Ishikawa (cell line): ENCODE measurements at regions not wholly inside any gene's neighbourhood (a gene's known extent, or its start where the extent isn't known, plus 50 kb on each side); places are given as distances from the start of the nearest gene placed in this dataset.

Source experiments
- CEBPB ChIP-seq: IDR thresholded peaks from 2 replicates; pipeline ENCODE4 v1.6.1; 2012
- CREB1 ChIP-seq: IDR thresholded peaks from 2 replicates; pipeline ENCODE4 v1.6.1; 2012; ENCODE audit warnings: low read depth
- EGR1 ChIP-seq: IDR thresholded peaks from 2 replicates; pipeline ENCODE4 v1.6.1; 2012
- EP300 ChIP-seq: IDR thresholded peaks from 2 replicates; pipeline ENCODE4 v1.6.1; 2012; ENCODE audit warnings: borderline replicate concordance
- FOXM1 ChIP-seq: IDR thresholded peaks from 2 replicates; pipeline ENCODE4 v1.6.1; 2012; ENCODE audit warnings: low read depth, borderline replicate concordance
- NFIC ChIP-seq: IDR thresholded peaks from 2 replicates; pipeline ENCODE4 v1.6.1; 2012
- RAD21 ChIP-seq: IDR thresholded peaks from 2 replicates; pipeline ENCODE4 v1.6.1; 2012; ENCODE audit warnings: low read depth
- TAF1 ChIP-seq: IDR thresholded peaks from 2 replicates; pipeline ENCODE4 v1.6.1; 2012; ENCODE audit warnings: low read depth, mild to moderate bottlenecking
- TCF12 ChIP-seq: IDR thresholded peaks from 2 replicates; pipeline ENCODE4 v1.6.1; 2012; ENCODE audit warnings: low read depth
- TEAD4 ChIP-seq: IDR thresholded peaks from 2 replicates; pipeline ENCODE4 v1.6.1; 2012
- YY1 ChIP-seq: IDR thresholded peaks from 2 replicates; pipeline ENCODE4 v1.6.1; 2012; ENCODE audit warnings: low read depth
- ZBTB7A ChIP-seq: IDR thresholded peaks from 2 replicates; pipeline ENCODE4 v1.6.1; 2012; ENCODE audit warnings: low read depth
- TF ChIP-seq, protein P1 (sequence below): IDR thresholded peaks from 2 replicates; pipeline ENCODE4 v1.6.1; 2012
- TF ChIP-seq, protein P2 (sequence below): IDR thresholded peaks from 2 replicates; pipeline ENCODE4 v1.6.1; 2012; ENCODE audit warnings: low read depth, mild to moderate bottlenecking
- TF ChIP-seq, protein P3 (sequence below): IDR thresholded peaks from 2 replicates; pipeline ENCODE4 v1.6.1; 2012

DNA sequence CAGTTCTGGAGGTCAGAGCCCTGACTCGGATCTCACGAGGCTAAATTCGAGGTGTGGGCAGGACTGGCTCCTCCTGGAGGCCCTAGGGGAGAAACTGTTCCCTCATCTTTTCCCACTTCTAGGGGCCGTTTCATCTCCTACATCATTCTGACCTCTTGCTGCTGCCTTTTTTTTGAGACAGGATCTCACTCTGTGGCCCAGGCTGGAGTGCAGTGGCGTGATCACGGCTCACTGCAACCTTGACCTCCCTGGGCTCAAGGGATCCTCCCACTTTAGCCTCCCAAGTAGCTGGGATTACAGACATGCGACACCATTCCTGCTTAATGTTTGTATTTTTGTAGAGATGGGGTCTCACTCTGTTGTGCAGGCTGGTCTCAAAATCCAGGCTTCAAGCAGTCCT, 244.1 kb upstream of the GSE1 start:
- TF ChIP-seq YY1 (no peak), RAD21 (no peak), NFIC (no peak), TEAD4 (no peak), EGR1 (no peak), TAF1 (no peak), FOXM1 (no peak), TCF12 (no peak), CEBPB (no peak), CREB1 (no peak), ZBTB7A (no peak), EP300 (no peak)
- TF ChIP-seq, protein P1, sequence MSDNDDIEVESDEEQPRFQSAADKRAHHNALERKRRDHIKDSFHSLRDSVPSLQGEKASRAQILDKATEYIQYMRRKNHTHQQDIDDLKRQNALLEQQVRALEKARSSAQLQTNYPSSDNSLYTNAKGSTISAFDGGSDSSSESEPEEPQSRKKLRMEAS = no peak
- TF ChIP-seq, protein P2, sequence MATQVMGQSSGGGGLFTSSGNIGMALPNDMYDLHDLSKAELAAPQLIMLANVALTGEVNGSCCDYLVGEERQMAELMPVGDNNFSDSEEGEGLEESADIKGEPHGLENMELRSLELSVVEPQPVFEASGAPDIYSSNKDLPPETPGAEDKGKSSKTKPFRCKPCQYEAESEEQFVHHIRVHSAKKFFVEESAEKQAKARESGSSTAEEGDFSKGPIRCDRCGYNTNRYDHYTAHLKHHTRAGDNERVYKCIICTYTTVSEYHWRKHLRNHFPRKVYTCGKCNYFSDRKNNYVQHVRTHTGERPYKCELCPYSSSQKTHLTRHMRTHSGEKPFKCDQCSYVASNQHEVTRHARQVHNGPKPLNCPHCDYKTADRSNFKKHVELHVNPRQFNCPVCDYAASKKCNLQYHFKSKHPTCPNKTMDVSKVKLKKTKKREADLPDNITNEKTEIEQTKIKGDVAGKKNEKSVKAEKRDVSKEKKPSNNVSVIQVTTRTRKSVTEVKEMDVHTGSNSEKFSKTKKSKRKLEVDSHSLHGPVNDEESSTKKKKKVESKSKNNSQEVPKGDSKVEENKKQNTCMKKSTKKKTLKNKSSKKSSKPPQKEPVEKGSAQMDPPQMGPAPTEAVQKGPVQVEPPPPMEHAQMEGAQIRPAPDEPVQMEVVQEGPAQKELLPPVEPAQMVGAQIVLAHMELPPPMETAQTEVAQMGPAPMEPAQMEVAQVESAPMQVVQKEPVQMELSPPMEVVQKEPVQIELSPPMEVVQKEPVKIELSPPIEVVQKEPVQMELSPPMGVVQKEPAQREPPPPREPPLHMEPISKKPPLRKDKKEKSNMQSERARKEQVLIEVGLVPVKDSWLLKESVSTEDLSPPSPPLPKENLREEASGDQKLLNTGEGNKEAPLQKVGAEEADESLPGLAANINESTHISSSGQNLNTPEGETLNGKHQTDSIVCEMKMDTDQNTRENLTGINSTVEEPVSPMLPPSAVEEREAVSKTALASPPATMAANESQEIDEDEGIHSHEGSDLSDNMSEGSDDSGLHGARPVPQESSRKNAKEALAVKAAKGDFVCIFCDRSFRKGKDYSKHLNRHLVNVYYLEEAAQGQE = no peak
- TF ChIP-seq, protein P3, sequence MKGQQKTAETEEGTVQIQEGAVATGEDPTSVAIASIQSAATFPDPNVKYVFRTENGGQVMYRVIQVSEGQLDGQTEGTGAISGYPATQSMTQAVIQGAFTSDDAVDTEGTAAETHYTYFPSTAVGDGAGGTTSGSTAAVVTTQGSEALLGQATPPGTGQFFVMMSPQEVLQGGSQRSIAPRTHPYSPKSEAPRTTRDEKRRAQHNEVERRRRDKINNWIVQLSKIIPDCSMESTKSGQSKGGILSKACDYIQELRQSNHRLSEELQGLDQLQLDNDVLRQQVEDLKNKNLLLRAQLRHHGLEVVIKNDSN = no peak

DNA sequence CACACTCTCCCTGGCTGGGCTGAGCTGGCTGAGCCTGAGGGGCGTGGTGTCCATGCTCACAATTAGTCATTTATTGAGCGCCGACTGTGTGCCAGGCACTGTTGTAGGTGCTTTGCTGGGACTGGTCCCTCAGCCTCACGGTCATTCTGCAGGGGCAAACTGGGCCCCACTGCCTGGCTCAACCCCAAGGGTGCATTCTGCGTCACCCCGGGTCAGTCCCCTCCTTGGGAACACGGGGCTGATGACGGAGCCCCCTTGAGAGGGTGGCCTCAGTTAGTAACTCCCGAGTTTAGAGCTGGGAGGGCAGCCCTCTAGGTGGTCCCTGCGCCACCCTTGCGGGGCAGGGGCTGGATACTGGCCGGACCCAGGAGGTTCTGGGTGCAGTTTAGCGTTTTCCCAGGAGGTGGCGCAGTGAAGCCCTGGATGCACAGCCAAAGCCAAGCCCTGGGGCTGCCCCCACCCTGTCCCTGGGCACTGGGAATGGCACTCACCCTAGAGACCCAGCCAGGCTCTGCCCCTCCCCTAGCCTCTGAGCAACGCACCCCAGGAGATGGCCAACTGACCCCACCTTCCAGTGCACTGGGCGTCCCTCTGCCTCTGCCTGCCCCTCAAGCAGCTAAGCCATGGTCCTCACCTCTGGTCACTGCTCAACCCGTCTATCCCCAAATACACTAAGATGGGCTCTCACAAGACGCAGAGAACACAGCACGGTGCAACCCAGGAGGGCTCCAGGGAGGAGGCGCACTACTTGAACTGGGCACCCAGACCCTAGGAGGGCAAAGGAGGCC, 243.2 kb upstream of the GSE1 start:
- TF ChIP-seq, protein P2 = no peak
- TF ChIP-seq ZBTB7A (peak; percentile 43; the same call in 1 of the 2 replicates), TCF12 (no peak), EGR1 (no peak), EP300 (no peak), RAD21 (peak; percentile 71)

DNA sequence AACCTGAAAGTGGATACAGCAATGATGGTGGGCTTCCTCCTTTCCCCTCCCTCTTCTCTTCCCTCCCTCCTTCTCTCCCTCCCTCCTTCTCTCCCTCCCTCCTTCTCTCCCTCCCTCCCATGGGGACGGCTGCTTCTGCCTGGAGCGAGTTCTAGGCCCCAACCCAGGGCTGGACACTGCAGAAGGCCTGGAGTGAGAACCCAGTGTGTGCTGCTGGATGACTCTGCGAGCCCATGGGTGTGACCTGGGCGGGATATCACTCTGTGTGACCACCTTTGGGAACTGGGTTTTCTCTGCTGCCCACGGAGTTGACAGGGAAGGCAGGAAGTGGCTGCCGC, 242.6 kb upstream of the GSE1 start:
- TF ChIP-seq RAD21 = no peak
- no peak for TF ChIP-seq CREB1
- TF ChIP-seq YY1 = no peak
- no peak for TF ChIP-seq ZBTB7A
- TF ChIP-seq TCF12 = no peak
- TF ChIP-seq, protein P3 = no peak
- TF ChIP-seq EP300 = no peak
- TF ChIP-seq, protein P1 = no peak

DNA sequence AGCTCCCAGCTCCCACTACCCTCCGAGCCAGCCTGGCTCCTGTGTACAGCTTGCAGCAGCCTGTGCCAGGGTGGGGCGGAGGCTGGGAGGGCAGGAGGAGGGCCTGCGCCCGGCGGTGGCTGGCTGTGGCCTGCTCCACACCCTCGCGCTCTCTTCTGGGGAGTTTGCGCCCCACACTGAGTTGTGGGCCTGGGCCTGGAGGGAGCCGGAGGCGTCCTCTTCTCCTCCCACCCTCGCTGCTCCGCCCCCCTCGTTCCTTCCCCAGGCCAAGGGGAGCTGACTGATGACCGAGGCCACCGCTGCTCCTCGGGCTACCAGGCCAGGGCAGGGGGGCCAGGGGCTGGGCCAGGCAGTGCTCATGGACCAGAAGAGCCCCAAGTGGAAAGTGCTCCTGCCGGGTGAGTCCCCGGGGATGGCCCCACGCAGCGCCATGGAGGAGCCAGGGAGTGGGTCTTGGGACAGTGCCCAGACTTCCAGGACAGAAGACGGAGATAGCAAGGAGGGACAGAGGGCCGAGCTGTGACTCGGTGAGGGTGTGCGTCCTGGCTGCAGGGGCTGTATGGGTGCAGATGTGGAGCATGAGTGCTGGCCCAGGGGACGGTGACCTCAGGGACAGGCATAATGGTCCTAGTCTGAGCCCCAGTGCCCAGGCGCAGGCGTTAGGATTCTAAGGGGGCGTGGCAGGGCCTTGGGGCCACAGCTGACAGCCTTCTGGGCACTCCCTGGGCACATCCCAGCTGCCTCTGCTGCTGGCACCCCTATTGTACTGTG, 242.1 kb upstream of the GSE1 start:
- TF ChIP-seq TEAD4 = no peak
- no peak for TF ChIP-seq TCF12
- no peak for TF ChIP-seq ZBTB7A
- TF ChIP-seq CEBPB = no peak
- TF ChIP-seq, protein P2 = no peak
